ENCODE measurements at regions not wholly inside any gene's neighbourhood (a gene's known extent, or its start where the extent isn't known, plus 50 kb on each side); places are given as distances from the start of the nearest gene placed in this dataset.

DNA sequence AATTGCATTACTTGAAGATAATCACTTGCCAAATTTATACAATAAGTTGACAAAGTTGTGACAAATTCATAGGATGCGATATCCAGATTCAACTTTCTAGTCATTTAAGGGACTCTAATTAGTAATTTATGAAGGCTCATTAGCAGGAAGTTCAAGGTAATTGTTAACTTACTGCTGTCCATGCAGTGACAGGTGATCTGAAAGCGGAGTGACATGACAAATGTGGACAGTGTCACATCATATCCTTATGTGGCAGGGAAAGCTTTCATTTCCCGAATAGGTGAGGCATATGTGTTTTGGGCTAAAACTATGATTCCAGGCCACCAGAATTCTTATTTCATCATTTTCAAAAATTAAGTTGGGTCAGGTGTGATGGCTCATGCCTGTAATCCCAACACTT lies 115.9 kb upstream of the BMP2 start:
- Histone ChIP-seq H3K9ac (ENCODE audit: low read length) (no peak overlapping the region), H3K36me3 (ENCODE audit: control insufficient read depth, insufficient read depth, low read length) (no peaks in the 10 kb centered on the region), H3K27me3 (ENCODE audit: control insufficient read depth, insufficient read depth, low read length) (no peaks in the 10 kb centered on the region), H3K4me1 (ENCODE audit: control insufficient read depth, insufficient read depth, low read length) (peaks cover 12% of the 10 kb centered on the region), H3K9me3 (ENCODE audit: control insufficient read depth, low read length) (no peaks in the 10 kb centered on the region), H3K4me3 (ENCODE audit: low read length) (no peak overlapping the region)

DNA sequence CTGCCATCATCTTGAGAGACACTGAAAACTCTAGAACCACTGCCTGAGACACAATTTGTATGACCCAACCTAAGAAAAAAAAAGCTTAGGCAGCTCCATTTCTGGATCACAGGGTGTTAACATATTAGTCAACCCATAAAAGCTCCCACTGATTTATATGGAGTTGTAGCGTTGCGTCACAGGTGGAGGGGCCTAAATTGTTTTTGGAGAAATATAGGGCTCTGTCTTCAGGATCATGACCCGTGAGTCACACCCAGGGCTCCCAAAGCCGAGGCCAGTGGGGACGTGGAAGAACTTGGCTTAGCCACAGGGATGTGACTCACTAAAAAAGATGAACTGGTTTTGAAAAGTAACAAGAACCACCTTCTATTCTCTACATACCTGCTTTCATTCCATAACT lies 116.5 kb upstream of the BMP2 start:
- H3K4me3 ChIP-seq (ENCODE audit: low read length), result no peak overlapping the region
- H3K27me3 ChIP-seq (ENCODE audit: control insufficient read depth, insufficient read depth, low read length), result no peaks in the 10 kb centered on the region
- H3K9ac ChIP-seq (ENCODE audit: low read length), result no peak overlapping the region
- peaks cover 12% of the 10 kb centered on the region for H3K4me1 ChIP-seq (ENCODE audit: control insufficient read depth, insufficient read depth, low read length)
- no peaks in the 10 kb centered on the region for H3K9me3 ChIP-seq (ENCODE audit: control insufficient read depth, low read length)
- H3K36me3 ChIP-seq (ENCODE audit: control insufficient read depth, insufficient read depth, low read length), result no peaks in the 10 kb centered on the region

DNA sequence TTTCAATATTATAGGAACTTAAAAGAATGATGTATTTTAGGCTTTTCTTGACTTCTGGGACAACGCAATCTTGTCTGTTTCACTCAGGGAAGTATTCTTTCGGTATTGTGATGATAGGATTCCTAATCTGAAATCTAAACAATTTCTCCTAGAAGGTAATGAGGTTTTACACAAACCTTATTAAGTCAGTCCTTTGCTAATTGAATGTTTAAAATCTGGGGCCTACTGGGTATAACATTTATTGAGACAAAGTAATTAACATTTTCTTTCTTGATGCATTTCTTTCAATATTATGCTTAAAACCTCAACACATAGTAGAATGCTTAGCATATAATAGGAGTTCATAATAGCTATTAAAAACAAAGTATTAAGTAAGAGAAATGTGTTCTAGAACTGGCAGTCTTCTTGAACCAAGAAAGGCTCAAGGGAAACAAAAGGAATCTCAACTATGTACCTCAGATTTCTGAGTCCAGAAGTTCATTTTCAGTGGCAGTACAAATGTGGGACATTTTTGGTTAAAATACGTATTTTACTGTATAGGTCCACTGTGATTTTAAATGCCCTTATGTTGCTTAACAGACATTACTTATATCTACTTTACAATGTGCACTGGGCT lies 121.4 kb upstream of the BMP2 start:
- Histone ChIP-seq H3K9ac (ENCODE audit: low read length) (no peak overlapping the region), H3K27me3 (ENCODE audit: control insufficient read depth, insufficient read depth, low read length) (no peaks in the 10 kb centered on the region), H3K4me3 (ENCODE audit: low read length) (no peak overlapping the region), H3K36me3 (ENCODE audit: control insufficient read depth, insufficient read depth, low read length) (no peaks in the 10 kb centered on the region), H3K9me3 (ENCODE audit: control insufficient read depth, low read length) (no peaks in the 10 kb centered on the region), H3K4me1 (ENCODE audit: control insufficient read depth, insufficient read depth, low read length) (peaks cover 4% of the 10 kb centered on the region)

DNA sequence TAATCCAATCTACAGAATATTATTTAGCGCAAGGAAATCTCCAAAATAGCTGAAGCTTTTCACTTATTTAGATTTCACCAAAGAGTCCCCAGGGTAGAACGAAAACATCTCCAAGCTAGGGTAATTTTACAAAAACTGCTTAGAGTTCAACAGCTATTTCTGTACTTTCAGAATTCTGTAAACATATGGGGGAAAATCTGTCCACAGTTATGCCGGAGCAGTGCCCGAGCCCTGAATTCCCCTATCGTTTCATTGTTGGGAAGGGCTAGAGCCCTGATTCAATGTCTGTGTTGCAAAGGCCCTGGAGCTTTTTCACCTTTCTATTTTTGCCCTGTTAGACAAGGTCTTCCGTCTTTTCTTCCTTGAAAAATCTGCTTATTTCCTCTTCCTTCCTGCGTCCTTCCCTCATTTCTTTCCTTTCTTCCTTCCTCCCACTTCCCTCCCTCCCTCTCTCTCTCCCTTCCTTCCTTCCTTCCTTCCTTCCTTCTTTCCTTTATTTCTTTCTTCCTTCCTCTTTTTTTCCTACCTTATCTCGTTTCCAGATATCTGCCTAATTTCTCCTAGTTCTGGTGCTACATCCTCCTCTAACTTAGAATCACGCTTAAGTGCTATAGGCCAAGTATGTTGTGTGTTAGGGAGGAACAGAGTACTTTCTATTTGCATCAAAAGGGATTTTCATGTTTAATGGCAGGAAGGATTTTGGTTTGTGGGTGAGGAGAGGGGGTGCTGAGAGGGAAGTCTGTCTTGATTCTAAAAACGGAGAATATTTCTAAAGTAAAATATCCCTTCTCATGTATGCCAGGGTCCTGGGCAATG lies 122.5 kb upstream of the BMP2 start:
- Histone ChIP-seq H3K4me3 (ENCODE audit: low read length) (no peak overlapping the region), H3K9me3 (ENCODE audit: control insufficient read depth, low read length) (no peaks in the 10 kb centered on the region), H3K27me3 (ENCODE audit: control insufficient read depth, insufficient read depth, low read length) (no peaks in the 10 kb centered on the region), H3K36me3 (ENCODE audit: control insufficient read depth, insufficient read depth, low read length) (no peaks in the 10 kb centered on the region), H3K9ac (ENCODE audit: low read length) (no peak overlapping the region), H3K4me1 (ENCODE audit: control insufficient read depth, insufficient read depth, low read length) (no peaks in the 10 kb centered on the region)

DNA sequence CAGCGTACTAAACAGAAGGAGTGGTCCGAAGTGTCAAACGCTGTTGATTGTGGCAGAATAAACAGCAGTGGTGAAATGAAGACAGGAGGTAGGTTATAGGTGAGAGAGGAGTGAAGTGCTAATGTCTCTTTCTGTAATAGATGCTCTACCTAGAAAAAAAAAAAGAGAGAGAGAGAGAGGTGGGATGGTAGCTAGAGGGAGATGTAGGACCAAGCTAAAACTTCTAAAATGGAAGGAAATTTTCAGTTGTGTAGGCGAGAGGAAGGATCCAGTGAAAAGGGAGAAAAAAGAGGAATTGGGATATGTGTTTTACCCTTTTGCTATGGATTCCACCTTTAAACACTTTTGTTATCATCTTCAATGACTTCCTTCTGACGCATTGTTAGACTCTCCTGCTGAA lies 126.5 kb upstream of the BMP2 start:
- no peaks in the 10 kb centered on the region for H3K9me3 ChIP-seq (ENCODE audit: control insufficient read depth, low read length)
- no peak overlapping the region for H3K9ac ChIP-seq (ENCODE audit: low read length)
- no peaks in the 10 kb centered on the region for H3K27me3 ChIP-seq (ENCODE audit: control insufficient read depth, insufficient read depth, low read length)
- no peaks in the 10 kb centered on the region for H3K36me3 ChIP-seq (ENCODE audit: control insufficient read depth, insufficient read depth, low read length)
- H3K4me1 ChIP-seq (ENCODE audit: control insufficient read depth, insufficient read depth, low read length), result peaks cover 13% of the 10 kb centered on the region
- H3K4me3 ChIP-seq (ENCODE audit: low read length), result no peak overlapping the region

DNA sequence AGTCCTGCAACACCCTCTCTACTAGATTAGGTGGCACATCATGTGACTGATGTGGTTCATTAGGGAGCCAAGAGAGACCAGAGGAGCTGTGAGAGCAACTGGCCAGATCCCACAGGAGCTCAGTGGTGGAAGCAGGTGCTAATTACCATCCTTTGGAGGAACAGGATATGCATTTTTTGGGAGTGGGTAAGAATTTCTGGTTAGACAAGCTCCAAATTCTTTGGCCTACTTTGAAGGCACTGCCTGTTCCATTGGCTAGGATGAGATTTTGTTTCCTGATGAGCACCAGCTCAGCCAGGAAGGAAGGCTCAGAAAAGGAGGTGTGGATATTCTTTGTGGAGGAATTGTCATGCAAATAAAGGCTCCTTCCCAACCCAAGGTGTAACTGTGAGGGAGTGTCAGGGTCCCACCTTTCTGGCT lies 130.3 kb upstream of the BMP2 start:
- no peaks in the 10 kb centered on the region for H3K27me3 ChIP-seq (ENCODE audit: control insufficient read depth, insufficient read depth, low read length)
- H3K36me3 ChIP-seq (ENCODE audit: control insufficient read depth, insufficient read depth, low read length), result no peaks in the 10 kb centered on the region
- peaks cover 13% of the 10 kb centered on the region for H3K4me1 ChIP-seq (ENCODE audit: control insufficient read depth, insufficient read depth, low read length)
- H3K9me3 ChIP-seq (ENCODE audit: control insufficient read depth, low read length), result no peaks in the 10 kb centered on the region
- H3K9ac ChIP-seq (ENCODE audit: low read length), result no peak overlapping the region
- H3K4me3 ChIP-seq (ENCODE audit: low read length), result no peak overlapping the region

DNA sequence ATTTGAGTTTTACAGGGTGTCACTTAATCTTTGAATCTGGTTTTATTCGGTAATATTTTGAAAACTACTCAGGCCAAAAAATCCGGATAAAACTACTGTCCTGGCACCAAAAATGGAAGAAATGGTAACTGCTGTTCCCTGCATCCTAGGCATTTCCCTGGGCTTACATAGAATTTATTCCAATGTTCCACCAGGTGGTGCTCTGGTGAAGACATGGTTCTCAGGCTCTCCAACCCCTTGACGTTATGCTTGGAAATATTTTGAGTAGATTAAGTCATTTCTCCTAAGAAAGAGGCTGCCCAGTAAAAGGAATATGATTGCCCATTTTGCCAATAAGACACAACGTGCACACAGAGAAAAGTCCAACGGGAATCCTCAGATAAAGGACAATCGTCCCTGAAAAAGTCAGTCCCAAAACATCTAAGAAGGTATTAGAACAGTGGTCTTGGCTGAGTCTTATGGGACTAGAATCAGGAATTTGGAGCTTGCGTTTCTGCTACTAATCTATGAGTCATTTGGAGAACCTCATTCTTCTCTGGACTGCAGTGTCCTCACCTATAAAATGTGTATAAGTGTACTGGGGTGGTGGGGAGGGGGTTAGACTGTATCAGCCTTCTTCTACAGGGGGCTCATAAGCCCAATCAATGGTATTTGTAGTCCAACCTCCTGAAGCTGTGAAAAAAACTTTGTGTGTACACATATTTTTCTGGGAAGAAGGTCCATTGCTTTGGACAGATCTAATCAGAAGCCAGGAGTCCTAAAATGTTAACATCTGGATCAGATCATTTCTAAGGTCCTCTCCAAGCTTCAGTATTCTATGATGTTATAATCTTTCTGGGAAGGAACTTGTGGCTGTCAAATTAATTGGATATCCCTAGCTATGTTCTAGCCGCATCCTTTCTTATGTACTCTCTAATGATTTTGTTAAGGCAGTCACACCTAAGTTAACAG lies 131.0 kb upstream of the BMP2 start:
- no peak overlapping the region for H3K9ac ChIP-seq (ENCODE audit: low read length)
- H3K9me3 ChIP-seq (ENCODE audit: control insufficient read depth, low read length), result no peaks in the 10 kb centered on the region
- H3K36me3 ChIP-seq (ENCODE audit: control insufficient read depth, insufficient read depth, low read length), result no peaks in the 10 kb centered on the region
- H3K27me3 ChIP-seq (ENCODE audit: control insufficient read depth, insufficient read depth, low read length), result no peaks in the 10 kb centered on the region
- H3K4me1 ChIP-seq (ENCODE audit: control insufficient read depth, insufficient read depth, low read length), result peaks cover 13% of the 10 kb centered on the region
- H3K4me3 ChIP-seq (ENCODE audit: low read length), result no peak overlapping the region

DNA sequence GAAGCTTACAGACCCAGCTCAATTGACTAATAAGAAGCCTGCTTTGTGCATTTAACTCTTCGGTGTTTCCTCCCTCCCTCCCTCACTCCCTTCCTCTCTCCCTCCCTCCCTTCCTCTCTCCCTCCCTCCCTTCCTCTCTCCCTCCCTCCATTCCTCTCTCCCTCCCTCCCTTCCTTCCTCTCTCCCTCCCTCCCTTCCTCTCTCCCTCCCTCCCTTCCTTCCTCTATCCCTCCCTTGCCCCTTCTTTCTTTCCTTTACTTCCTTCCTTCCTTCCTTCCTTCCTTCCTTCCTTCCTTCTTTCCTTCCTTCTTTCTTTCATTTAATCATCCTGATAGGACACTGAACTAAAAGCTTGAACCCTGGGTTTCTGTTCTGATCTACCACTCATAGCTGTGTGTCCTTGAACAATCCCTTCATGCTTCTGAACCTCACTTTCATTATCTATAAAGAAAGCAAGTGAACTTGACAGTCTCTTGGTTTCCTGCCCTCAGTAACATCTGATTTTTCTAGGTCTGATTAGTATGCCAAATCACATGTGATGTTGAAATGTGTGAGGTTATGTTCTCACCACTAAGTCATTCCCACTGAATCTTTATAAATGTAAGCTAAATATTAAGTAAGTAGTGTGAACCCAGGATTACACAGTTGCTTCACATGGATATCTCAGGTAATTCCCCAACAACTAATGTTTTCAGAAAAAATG lies 132.3 kb upstream of the BMP2 start:
- H3K9me3 ChIP-seq (ENCODE audit: control insufficient read depth, low read length), result no peaks in the 10 kb centered on the region
- no peak overlapping the region for H3K9ac ChIP-seq (ENCODE audit: low read length)
- H3K27me3 ChIP-seq (ENCODE audit: control insufficient read depth, insufficient read depth, low read length), result no peaks in the 10 kb centered on the region

DNA sequence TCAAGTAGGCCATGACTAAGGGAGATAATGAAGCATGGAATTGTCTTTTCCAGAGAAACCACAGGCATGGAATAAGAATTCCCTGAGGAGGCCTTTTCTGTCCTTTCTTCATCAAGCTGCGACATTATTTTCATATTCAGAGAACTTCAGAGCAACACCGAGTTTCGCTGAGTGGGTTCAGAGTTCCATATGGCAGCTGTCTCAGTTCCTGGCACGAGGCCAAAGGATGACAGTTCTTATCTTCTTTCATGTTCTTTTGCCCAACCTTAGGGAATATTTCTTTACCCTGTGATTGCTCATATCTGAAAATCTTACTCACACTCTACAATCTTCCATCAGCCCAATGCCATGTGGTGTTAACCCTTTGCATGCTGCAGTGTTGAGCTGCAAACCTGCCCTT lies 135.3 kb upstream of the BMP2 start:
- Histone ChIP-seq H3K9ac (ENCODE audit: low read length) (no peak overlapping the region), H3K4me1 (ENCODE audit: control insufficient read depth, insufficient read depth, low read length) (peaks cover 9% of the 10 kb centered on the region), H3K9me3 (ENCODE audit: control insufficient read depth, low read length) (no peaks in the 10 kb centered on the region), H3K4me3 (ENCODE audit: low read length) (no peak overlapping the region), H3K27me3 (ENCODE audit: control insufficient read depth, insufficient read depth, low read length) (no peaks in the 10 kb centered on the region), H3K36me3 (ENCODE audit: control insufficient read depth, insufficient read depth, low read length) (no peaks in the 10 kb centered on the region)

More for the DNA sequence above, 132.3 kb upstream of the BMP2 start:
- Histone ChIP-seq H3K4me1 (ENCODE audit: control insufficient read depth, insufficient read depth, low read length) (peaks cover 13% of the 10 kb centered on the region), H3K36me3 (ENCODE audit: control insufficient read depth, insufficient read depth, low read length) (no peaks in the 10 kb centered on the region), H3K4me3 (ENCODE audit: low read length) (no peak overlapping the region)

DNA sequence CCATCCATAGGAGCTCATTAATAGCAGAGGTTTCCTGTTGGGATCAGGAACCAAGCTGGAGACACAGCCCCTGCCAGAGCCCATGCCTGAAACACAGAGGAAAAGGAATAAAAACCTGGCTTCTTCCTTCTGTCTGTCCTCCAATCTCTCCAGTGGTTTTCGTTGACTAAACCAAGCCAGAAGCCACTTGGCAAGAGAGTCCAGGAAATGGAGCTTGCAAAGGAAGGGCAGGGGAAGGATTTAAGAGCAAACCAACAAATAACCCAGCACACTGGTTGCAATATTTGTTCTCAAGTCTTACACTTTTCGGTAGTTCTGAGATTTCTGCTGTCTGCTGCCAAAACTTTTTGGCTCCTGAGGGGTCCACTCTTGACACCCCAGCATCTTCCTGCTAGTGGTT lies 137.0 kb upstream of the BMP2 start:
- H3K9ac ChIP-seq (ENCODE audit: low read length), result no peak overlapping the region
- H3K27me3 ChIP-seq (ENCODE audit: control insufficient read depth, insufficient read depth, low read length), result no peaks in the 10 kb centered on the region
- H3K4me3 ChIP-seq (ENCODE audit: low read length), result no peak overlapping the region
- H3K36me3 ChIP-seq (ENCODE audit: control insufficient read depth, insufficient read depth, low read length), result no peaks in the 10 kb centered on the region
- no peaks in the 10 kb centered on the region for H3K4me1 ChIP-seq (ENCODE audit: control insufficient read depth, insufficient read depth, low read length)
- no peaks in the 10 kb centered on the region for H3K9me3 ChIP-seq (ENCODE audit: control insufficient read depth, low read length)

DNA sequence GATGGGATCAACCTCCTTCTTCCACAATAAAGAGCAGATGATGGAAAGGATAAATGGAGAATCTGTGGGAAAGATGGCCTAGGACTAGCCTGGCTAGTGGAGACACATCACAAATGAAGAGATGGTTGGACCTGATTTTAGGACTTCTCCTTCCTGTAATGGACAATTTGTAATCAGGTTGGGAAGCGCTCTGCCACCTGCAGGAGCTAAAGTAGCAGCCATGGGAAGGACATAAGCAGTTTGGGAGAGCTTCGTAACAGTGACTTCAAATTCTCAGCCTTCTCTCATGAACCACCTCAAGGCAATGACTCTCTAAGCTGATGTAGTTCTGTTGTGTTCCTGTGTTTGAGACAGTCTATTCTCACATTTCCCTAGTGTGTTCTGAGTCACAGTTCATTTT lies 137.9 kb upstream of the BMP2 start:
- H3K36me3 ChIP-seq (ENCODE audit: control insufficient read depth, insufficient read depth, low read length), result no peaks in the 10 kb centered on the region
- no peaks in the 10 kb centered on the region for H3K4me1 ChIP-seq (ENCODE audit: control insufficient read depth, insufficient read depth, low read length)
- H3K9me3 ChIP-seq (ENCODE audit: control insufficient read depth, low read length), result no peaks in the 10 kb centered on the region
- no peaks in the 10 kb centered on the region for H3K27me3 ChIP-seq (ENCODE audit: control insufficient read depth, insufficient read depth, low read length)
- no peak overlapping the region for H3K9ac ChIP-seq (ENCODE audit: low read length)
- no peak overlapping the region for H3K4me3 ChIP-seq (ENCODE audit: low read length)

Measured in mucosa of stomach (tissue), 1 donor.